ENCODE measurements at regions not wholly inside any gene's neighbourhood (a gene's known extent, or its start where the extent isn't known, plus 50 kb on each side); places are given as distances from the start of the nearest gene placed in this dataset.

DNA sequence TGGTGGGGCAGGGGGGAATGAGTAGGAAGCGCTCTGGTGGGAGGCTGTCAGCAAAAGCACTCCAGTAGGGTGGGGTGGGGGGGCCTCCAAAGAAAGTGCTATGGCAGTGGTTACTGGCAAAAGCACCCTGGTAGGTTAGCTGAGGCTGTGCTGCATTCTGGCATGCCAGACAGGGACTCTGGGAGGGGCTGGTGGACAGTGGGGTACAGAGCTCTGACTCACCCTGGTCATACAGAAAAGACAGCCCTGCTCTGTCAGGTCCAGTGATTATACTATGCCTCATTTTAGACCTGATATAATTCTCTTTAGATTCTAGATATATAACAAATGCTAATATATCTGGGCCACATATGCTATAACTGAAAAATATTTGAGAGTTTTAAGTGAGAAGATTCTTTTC, 82.8 kb upstream of the CPNE4 start:
- TF ChIP-seq, protein P1, sequence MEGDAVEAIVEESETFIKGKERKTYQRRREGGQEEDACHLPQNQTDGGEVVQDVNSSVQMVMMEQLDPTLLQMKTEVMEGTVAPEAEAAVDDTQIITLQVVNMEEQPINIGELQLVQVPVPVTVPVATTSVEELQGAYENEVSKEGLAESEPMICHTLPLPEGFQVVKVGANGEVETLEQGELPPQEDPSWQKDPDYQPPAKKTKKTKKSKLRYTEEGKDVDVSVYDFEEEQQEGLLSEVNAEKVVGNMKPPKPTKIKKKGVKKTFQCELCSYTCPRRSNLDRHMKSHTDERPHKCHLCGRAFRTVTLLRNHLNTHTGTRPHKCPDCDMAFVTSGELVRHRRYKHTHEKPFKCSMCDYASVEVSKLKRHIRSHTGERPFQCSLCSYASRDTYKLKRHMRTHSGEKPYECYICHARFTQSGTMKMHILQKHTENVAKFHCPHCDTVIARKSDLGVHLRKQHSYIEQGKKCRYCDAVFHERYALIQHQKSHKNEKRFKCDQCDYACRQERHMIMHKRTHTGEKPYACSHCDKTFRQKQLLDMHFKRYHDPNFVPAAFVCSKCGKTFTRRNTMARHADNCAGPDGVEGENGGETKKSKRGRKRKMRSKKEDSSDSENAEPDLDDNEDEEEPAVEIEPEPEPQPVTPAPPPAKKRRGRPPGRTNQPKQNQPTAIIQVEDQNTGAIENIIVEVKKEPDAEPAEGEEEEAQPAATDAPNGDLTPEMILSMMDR (IDR thresholded peaks at IDR 0.05), result no peak
- no peak for TF ChIP-seq POLR2A (IDR thresholded peaks at IDR 0.05)
